ENCODE measurements at regions not wholly inside any gene's neighbourhood (a gene's known extent, or its start where the extent isn't known, plus 50 kb on each side); places are given as distances from the start of the nearest gene placed in this dataset.

DNA sequence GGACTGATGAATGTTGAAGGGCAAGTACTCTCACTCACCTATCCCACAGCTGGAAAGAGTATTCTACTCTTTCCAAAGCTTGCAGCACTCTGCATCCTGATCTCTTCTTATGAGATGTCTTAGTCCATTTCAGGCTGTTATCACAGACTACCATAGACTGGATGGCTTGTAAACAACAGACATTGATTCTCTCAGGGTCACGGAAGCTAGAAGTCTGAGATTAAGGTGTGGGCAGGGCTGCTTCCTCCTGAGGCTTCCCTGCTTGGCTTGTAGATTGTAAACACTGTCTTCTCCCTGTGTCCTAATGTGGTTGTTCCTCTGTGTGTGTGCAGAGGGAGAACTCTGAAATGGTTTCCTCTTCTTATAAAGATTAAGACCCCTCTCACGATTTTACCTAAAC lies 131.2 kb downstream of the MXRA5 start:
- TF ChIP-seq EZH2 (IDR thresholded peaks at IDR 0.05; ENCODE audit: insufficient read depth, poor library complexity, severe bottlenecking) (no peak), EZH2phosphoT487 (IDR thresholded peaks at IDR 0.05; ENCODE audit: insufficient read depth, low read depth) (no peak)

Data from GM23248 (cell line).